ENCODE measurements at regions not wholly inside any gene's neighbourhood (a gene's known extent, or its start where the extent isn't known, plus 50 kb on each side); places are given as distances from the start of the nearest gene placed in this dataset.

DNA sequence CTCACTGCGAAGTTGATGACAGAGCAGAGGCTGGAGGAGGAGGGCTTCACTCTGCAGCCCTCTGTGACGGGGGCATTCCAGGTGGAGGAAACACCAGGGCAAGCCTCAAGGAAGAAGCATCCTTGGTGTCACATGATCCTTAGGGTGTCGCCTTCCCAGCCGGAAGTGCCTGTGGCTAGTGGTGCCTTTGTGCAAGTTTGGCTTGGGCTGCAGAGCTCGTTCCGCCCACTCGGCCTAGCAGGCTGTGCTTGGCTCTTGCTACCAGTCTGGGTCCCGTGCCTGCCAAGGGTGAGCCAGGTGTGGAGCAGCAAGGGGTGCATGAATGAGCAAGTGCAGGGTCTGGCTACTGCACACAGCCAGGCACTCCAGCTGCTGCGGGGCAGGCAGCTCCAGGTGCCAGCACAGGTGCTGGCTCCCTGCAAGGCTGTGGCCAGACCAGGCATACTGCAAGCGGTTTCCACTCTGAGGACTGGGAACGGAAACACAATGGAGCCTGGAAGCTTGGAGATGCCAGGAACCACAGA, 325.3 kb upstream of the SMIM21 start:
- no peak overlapping the region for H3K4me3 ChIP-seq (ENCODE audit: low read depth, low read length)
- no peak for DNase-seq (ENCODE audit: low read depth)
- no peak for TF ChIP-seq CTCF (IDR thresholded peaks at IDR 0.05; ENCODE audit: insufficient read depth, low read depth, low read length)

DNA sequence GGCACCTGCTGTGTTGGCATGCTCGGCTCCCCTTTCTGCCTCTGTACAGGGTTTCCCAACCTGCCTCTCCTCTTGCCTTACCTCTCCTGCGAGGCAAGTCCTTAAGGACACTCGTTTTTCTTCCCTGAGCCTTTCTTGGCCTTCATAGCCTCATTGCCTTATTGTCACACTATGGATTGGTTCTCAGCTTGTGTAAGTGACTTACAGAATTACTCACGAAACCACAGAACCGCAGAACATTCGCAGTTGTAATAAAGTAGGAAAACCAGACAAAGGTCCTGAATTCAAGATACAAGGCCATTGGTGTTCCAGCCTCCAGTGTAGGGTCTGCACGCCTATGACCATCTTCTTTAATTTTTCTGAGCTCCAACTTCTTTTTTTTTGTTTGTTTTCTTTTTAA, 317.6 kb upstream of the SMIM21 start:
- no peak for DNase-seq (ENCODE audit: low read depth)
- no peak overlapping the region for H3K4me3 ChIP-seq (ENCODE audit: low read depth, low read length)
- no peak for TF ChIP-seq CTCF (IDR thresholded peaks at IDR 0.05; ENCODE audit: insufficient read depth, low read depth, low read length)

DNA sequence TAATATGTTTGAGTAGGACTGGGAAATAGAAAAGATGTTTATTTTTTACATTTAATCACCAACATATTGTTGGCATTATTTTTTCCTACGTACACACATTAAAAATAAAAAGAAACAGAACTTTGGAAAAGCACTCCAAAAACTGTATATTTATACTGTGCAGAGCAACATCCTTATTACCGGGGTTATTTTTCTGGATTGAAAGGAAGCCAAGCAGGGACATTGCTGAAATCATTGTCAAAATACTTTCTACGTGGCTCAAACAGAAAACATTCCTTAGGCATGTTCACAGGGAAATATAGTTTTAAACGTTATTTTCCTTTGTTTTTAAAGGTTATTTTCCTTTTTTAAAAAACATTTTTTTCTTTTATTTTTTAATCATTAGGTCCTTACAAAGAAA, 315.0 kb upstream of the SMIM21 start:
- DNase-seq (ENCODE audit: low read depth): peak; percentile 9
- TF ChIP-seq CTCF (IDR thresholded peaks at IDR 0.05; ENCODE audit: insufficient read depth, low read depth, low read length): no peak
- H3K4me3 ChIP-seq (ENCODE audit: low read depth, low read length): no peak overlapping the region

DNA sequence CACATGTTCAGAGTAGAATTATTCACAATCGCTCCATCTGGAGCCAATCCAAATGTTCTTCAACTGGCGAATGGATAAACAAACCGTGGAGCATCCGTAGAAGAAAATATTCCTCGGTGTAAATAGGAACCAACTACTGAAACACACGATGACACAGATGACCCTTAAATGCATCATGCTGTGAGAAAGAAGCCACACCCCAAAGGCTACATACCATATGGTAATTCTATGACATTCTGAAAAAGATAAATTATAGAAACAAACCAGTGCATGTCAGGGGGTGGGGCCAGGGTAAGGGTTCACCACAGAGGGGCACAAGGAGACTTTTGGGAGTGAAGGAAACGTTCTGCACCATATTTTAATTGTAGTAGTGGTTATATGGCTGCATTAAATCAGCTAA, 312.2 kb upstream of the SMIM21 start:
- no peak for TF ChIP-seq CTCF (IDR thresholded peaks at IDR 0.05; ENCODE audit: insufficient read depth, low read depth, low read length)
- DNase-seq (ENCODE audit: low read depth): peak; percentile 29
- no peak overlapping the region for H3K4me3 ChIP-seq (ENCODE audit: low read depth, low read length)

DNA sequence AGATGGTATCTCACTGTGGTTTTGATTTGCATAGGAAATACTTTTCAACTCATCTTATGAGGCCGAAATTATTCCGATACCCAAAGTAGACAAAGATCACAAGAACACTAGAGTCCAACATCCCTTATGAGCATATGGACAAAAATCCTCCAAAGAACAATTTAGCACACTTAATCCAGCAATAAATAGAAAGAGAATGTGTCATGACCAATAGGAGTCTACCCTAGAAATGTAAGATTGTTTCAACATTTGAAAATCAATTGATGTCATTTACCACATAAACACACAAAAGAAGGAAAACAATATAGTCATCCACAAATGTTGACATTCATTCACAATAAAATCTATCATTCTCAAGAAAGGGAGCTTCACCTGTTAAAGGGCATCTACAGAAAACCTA, 307.8 kb upstream of the SMIM21 start:
- no peak for DNase-seq (ENCODE audit: low read depth)
- no peak for TF ChIP-seq CTCF (IDR thresholded peaks at IDR 0.05; ENCODE audit: insufficient read depth, low read depth, low read length)
- no peak overlapping the region for H3K4me3 ChIP-seq (ENCODE audit: low read depth, low read length)

- no peak for DNase-seq (ENCODE audit: low read depth)
- no peak for TF ChIP-seq CTCF (IDR thresholded peaks at IDR 0.05; ENCODE audit: insufficient read depth, low read depth, low read length)
- no peak overlapping the region for H3K4me3 ChIP-seq (ENCODE audit: low read depth, low read length)
Measured at GRCh38 chr18:75730249-75730648, 302.7 kb upstream of the SMIM21 start.

DNA sequence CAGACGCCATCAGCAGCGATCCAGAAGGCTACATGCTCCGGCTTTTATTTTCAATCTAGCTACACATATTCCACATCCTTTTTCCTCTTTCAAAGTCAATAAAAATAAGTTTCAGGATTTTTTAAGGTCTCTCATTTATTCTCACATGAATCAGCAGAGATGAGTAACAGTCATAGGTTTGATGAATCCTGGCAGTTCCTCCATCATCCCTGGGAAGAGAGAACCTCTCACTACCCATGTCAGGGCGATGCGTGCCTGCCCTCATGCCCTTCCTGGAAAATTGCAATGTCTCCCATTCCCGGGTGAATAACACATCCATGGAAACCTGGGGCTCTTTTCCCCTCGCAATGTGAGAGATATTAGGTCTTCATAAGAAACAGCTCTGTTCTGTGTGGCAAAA, 301.1 kb upstream of the SMIM21 start:
- no peak overlapping the region for H3K4me3 ChIP-seq (ENCODE audit: low read depth, low read length)
- no peak for TF ChIP-seq CTCF (IDR thresholded peaks at IDR 0.05; ENCODE audit: insufficient read depth, low read depth, low read length)
- DNase-seq (ENCODE audit: low read depth): no peak

Data from fibroblast of villous mesenchyme (primary cell).